Uterus (tissue), 2 donors: ENCODE measurements at regions not wholly inside any gene's neighbourhood (a gene's known extent, or its start where the extent isn't known, plus 50 kb on each side); places are given as distances from the start of the nearest gene placed in this dataset.

Experiments used
- CTCF ChIP-seq, 4 experiments: fragments of 200-600 bp in 2 of 4; fragments of 450-650 bp in 2 of 4; sonication (generic) in 2 of 4; IDR thresholded peaks; one replicate each; pipeline ENCODE4 v1.5.1; 2016 to 2019; ENCODE audit warnings: antibody characterized with exemption in 4 of 4, mild to moderate bottlenecking in 2 of 4, moderate library complexity in 1 of 4
- POLR2A ChIP-seq, 2 donors: fragments of 450-650 bp; IDR thresholded peaks; one replicate each; pipeline ENCODE4 v1.6.1; 2016; ENCODE audit warnings: antibody characterized with exemption in 2 of 2, mild to moderate bottlenecking in 1 of 2, moderate library complexity in 1 of 2

GRCh38 chr1:188420177-188420576 is 1591.4 kb downstream of the PLA2G4A start:
- no peak for TF ChIP-seq CTCF (IDR thresholded peaks at IDR 0.05)
- TF ChIP-seq POLR2A (IDR thresholded peaks at IDR 0.05): no peak
